IMR-90 (cell line): ENCODE measurements at regions not wholly inside any gene's neighbourhood (a gene's known extent, or its start where the extent isn't known, plus 50 kb on each side); places are given as distances from the start of the nearest gene placed in this dataset.

Experiments
- ATAC-seq: fragments of 200-7000 bp; cut with Tn5 transposase; 2 replicates; pipeline ENCODE4 v1.9.1; 2020; ENCODE audit warnings: low read depth, mild to moderate bottlenecking, moderate library complexity
- BruUV-seq: library from RNA; stranded (reverse); fragments of 400-500 nt; replicated peaks from 2 replicates; lab custom pipeline; 2021; lab: Mats Ljungman, UMichigan
- CTCF ChIA-PET: fragments of 300-600 bp; formaldehyde crosslinking; extraction: SDS; loops from one replicate; lab custom pipeline; 2021; ENCODE audit warnings: antibody characterized with exemption; lab: Yijun Ruan, JAX
- POLR2A ChIA-PET: fragments of 300-600 bp; sonication (Branson Sonifier 250); formaldehyde crosslinking; loops from one replicate; lab custom pipeline; 2022; ENCODE audit warnings: antibody characterized with exemption; ENCODE audit not compliant: unreplicated experiment; lab: Charles Lee
- DNase-seq: peaks from one replicate; pipeline ENCODE4 v3.0.0; 2013
- H2AFZ ChIP-seq: replicated peaks from 2 replicates; pipeline ENCODE3; 2013; ENCODE audit warnings: low read length, mild to moderate bottlenecking; ENCODE audit not compliant: poor library complexity
- H2AK5ac ChIP-seq: 2 replicates; pipeline ENCODE4 v1.6.1; 2013; ENCODE audit warnings: low read depth, low read length, inconsistent platforms
- H2AK9ac ChIP-seq: replicated peaks from 2 replicates; pipeline ENCODE3; 2013; ENCODE audit warnings: mild to moderate bottlenecking, low read depth, low read length, moderate library complexity; ENCODE audit not compliant: poor library complexity
- H2BK120ac ChIP-seq: 2 replicates; pipeline ENCODE4 v1.6.1; 2013; ENCODE audit warnings: low read depth, low read length, inconsistent platforms
- H2BK15ac ChIP-seq: 3 replicates; pipeline ENCODE4 v1.6.1; 2013; ENCODE audit warnings: low read depth, low read length, inconsistent platforms
- H2BK20ac ChIP-seq: 2 replicates; pipeline ENCODE4 v1.6.1; 2013; ENCODE audit warnings: low read depth, mild to moderate bottlenecking, inconsistent platforms, low read length, moderate library complexity
- H2BK5ac ChIP-seq: 2 replicates; pipeline ENCODE4 v1.6.1; 2013; ENCODE audit warnings: mild to moderate bottlenecking, low read depth, low read length, inconsistent platforms; ENCODE audit not compliant: poor library complexity, severe bottlenecking
- H3K14ac ChIP-seq: replicated peaks from 2 replicates; pipeline ENCODE4 v1.6.1; 2013; ENCODE audit warnings: low read depth, low read length, inconsistent platforms
- H3K18ac ChIP-seq: 2 replicates; pipeline ENCODE4 v1.6.1; 2013; ENCODE audit warnings: low read depth, low read length, control low read depth
- H3K23ac ChIP-seq: 2 replicates; pipeline ENCODE4 v1.6.1; 2013; ENCODE audit warnings: low read depth, low read length, inconsistent platforms
- H3K27ac ChIP-seq: 2 replicates; pipeline ENCODE4 v1.5.1; 2013; ENCODE audit warnings: mild to moderate bottlenecking, control low read depth, low read length; ENCODE audit not compliant: insufficient read depth
- H3K27me3 ChIP-seq: 2 replicates; pipeline ENCODE4 v1.6.1; 2013; ENCODE audit warnings: low read length; ENCODE audit not compliant: control insufficient read depth, insufficient read depth
- H3K36me3 ChIP-seq: 2 replicates; pipeline ENCODE4 v1.6.1; 2013; ENCODE audit warnings: low read length, mixed read lengths; ENCODE audit not compliant: control insufficient read depth, insufficient read depth
- H3K4ac ChIP-seq: 2 replicates; pipeline ENCODE4 v1.6.1; 2013; ENCODE audit warnings: low read depth, low read length, inconsistent platforms
- H3K4me1 ChIP-seq: 2 replicates; pipeline ENCODE4 v1.6.1; 2013; ENCODE audit warnings: low read length, mixed read lengths; ENCODE audit not compliant: control insufficient read depth, insufficient read depth
- H3K4me2 ChIP-seq: 2 replicates; pipeline ENCODE4 v1.6.1; 2013; ENCODE audit warnings: low read depth, mild to moderate bottlenecking, control low read depth, low read length, moderate library complexity
- H3K4me3 ChIP-seq: 2 replicates; pipeline ENCODE4 v1.5.1; 2013; ENCODE audit warnings: low read depth, mild to moderate bottlenecking, control low read depth, low read length, moderate library complexity; ENCODE audit not compliant: insufficient read depth
- H3K56ac ChIP-seq: 2 replicates; pipeline ENCODE4 v1.6.1; 2013; ENCODE audit warnings: low read length, inconsistent platforms; ENCODE audit not compliant: insufficient read depth; ENCODE audit errors: extremely low read depth
- H3K79me1 ChIP-seq, 2 experiments: 2 replicates each; pipeline ENCODE4 v1.6.1; 2013; ENCODE audit warnings: low read length in 2 of 2, inconsistent platforms in 1 of 2, low read depth in 1 of 2
- H3K9ac ChIP-seq: 2 replicates; pipeline ENCODE4 v1.6.1; 2013; ENCODE audit warnings: low read depth, low read length, control low read depth
- H3K9me1 ChIP-seq: 2 replicates; pipeline ENCODE4 v1.6.1; 2013; ENCODE audit warnings: low read length, inconsistent platforms; ENCODE audit not compliant: insufficient read depth
- H3K9me3 ChIP-seq: 2 replicates; pipeline ENCODE4 v1.6.1; 2013; ENCODE audit warnings: low read length; ENCODE audit not compliant: control insufficient read depth, insufficient read depth
- H4K20me1 ChIP-seq: 2 replicates; pipeline ENCODE4 v1.6.1; 2013; ENCODE audit warnings: low read length, inconsistent platforms; ENCODE audit not compliant: insufficient read depth
- H4K5ac ChIP-seq: 2 replicates; pipeline ENCODE4 v1.6.1; 2013; ENCODE audit warnings: mild to moderate bottlenecking, low read depth, low read length, control low read depth
- H4K8ac ChIP-seq, 2 experiments: 2 replicates each; pipeline ENCODE4 v1.6.1; 2013; ENCODE audit warnings: low read depth in 2 of 2, low read length in 2 of 2, control low read depth in 1 of 2, inconsistent platforms in 1 of 2
- H4K91ac ChIP-seq: 2 replicates; pipeline ENCODE4 v1.6.1; 2013; ENCODE audit warnings: low read depth, low read length, inconsistent platforms; ENCODE audit not compliant: insufficient read depth
- BHLHE40 ChIP-seq: fragments of 150-350 bp; IDR thresholded peaks from 2 replicates; pipeline ENCODE4 v1.6.1; 2016; ENCODE audit warnings: mild to moderate bottlenecking, low read depth, low read length
- CEBPB ChIP-seq: IDR thresholded peaks from 2 replicates; pipeline ENCODE4 v1.6.1; 2012; ENCODE audit warnings: low read depth, low read length, improper control_type of control experiment
- CHD1 ChIP-seq: IDR thresholded peaks from 2 replicates; pipeline ENCODE4 v1.6.1; 2012; ENCODE audit warnings: low read depth, low read length, improper control_type of control experiment
- ELK1 ChIP-seq: fragments of 150-350 bp; IDR thresholded peaks from 2 replicates; pipeline ENCODE4 v1.6.1; 2016; ENCODE audit warnings: low read depth, mild to moderate bottlenecking, low read length, moderate library complexity, borderline replicate concordance
- FOS ChIP-seq: fragments of 150-350 bp; IDR thresholded peaks from 2 replicates; pipeline ENCODE4 v1.6.1; 2016; ENCODE audit warnings: low read depth, low read length
- MAFK ChIP-seq: IDR thresholded peaks from 2 replicates; pipeline ENCODE4 v1.6.1; 2012; ENCODE audit warnings: low read depth, low read length, improper control_type of control experiment
- MAZ ChIP-seq: IDR thresholded peaks from 2 replicates; pipeline ENCODE4 v1.6.1; 2012; ENCODE audit warnings: low read depth, mild to moderate bottlenecking, low read length, improper control_type of control experiment, moderate library complexity, borderline replicate concordance
- MXI1 ChIP-seq: IDR thresholded peaks from 2 replicates; pipeline ENCODE4 v1.6.1; 2012; ENCODE audit warnings: low read depth, mild to moderate bottlenecking, low read length, moderate library complexity, borderline replicate concordance
- NFE2L2 ChIP-seq: fragments of 150-350 bp; IDR thresholded peaks from 2 replicates; pipeline ENCODE4 v1.6.1; 2016; ENCODE audit warnings: low read depth, mild to moderate bottlenecking, low read length
- POLR2A ChIP-seq: IDR thresholded peaks from 2 replicates; pipeline ENCODE4 v1.6.1; 2012; ENCODE audit warnings: mild to moderate bottlenecking, low read depth, low read length
- RAD21 ChIP-seq: IDR thresholded peaks from 2 replicates; pipeline ENCODE4 v1.6.1; 2012; ENCODE audit warnings: low read length, improper control_type of control experiment
- RCOR1 ChIP-seq: IDR thresholded peaks from 2 replicates; pipeline ENCODE4 v1.6.1; 2012; ENCODE audit warnings: mild to moderate bottlenecking, low read length, improper control_type of control experiment; ENCODE audit not compliant: insufficient replicate concordance
- RFX5 ChIP-seq: IDR thresholded peaks from 2 replicates; pipeline ENCODE4 v1.8.0; 2012; ENCODE audit warnings: low read depth, mild to moderate bottlenecking, low read length, moderate library complexity
- SMC3 ChIP-seq: fragments of 150-350 bp; IDR thresholded peaks from 2 replicates; pipeline ENCODE4 v1.6.1; 2016; ENCODE audit warnings: low read depth, mild to moderate bottlenecking, antibody characterized with exemption, low read length, moderate library complexity
- USF2 ChIP-seq: fragments of 150-350 bp; IDR thresholded peaks from 2 replicates; pipeline ENCODE4 v1.6.1; 2017; ENCODE audit warnings: mild to moderate bottlenecking, antibody characterized with exemption, low read length, low read depth
- dilution Hi-C: fragments of 300-500 bp; cut with HindIII; formaldehyde crosslinking; loops from one replicate; pipeline ENCODE4 v1.14.3; 2018; ENCODE audit warnings: low sequenced_read_pairs; ENCODE audit not compliant: unreplicated experiment
- in situ Hi-C: fragments of 300-500 bp; cut with MboI; formaldehyde crosslinking; loops from 3 replicates; pipeline ENCODE4 v1.14.3; 2019; ENCODE audit warnings: low sequenced_read_pairs, inconsistent platforms, mixed read lengths
- intact Hi-C: fragments of 100-400 bp; cut with micrococcal nuclease; formaldehyde crosslinking; loops from 2 replicates; pipeline ENCODE4 v1.10.0; 2022
- TF ChIP-seq, protein P1 (sequence below): conservative IDR thresholded peaks from 2 replicates; pipeline ENCODE4 v1.5.1; 2012; ENCODE audit warnings: mild to moderate bottlenecking, low read depth, low read length, improper control_type of control experiment

GRCh38 chr15:31745841-31746240 is 284.5 kb upstream of the CHRNA7 start:
- Histone ChIP-seq H3K27me3 (no peaks in the 10 kb centered on the region), H3K23ac (no peak overlapping the region), H2BK120ac (no peak overlapping the region), H3K4me3 (no peak overlapping the region), H3K27ac (no peak overlapping the region), H3K79me1 (no peaks in the 10 kb centered on the region), H3K9me3 (no peaks in the 10 kb centered on the region), H3K9ac (no peak overlapping the region), H4K20me1 (no peaks in the 10 kb centered on the region), H3K4ac (no peak overlapping the region), H2AK5ac (no peak overlapping the region), H4K5ac (no peak overlapping the region), H3K4me1 (no peaks in the 10 kb centered on the region), H2BK5ac (no peak overlapping the region), H4K8ac (no peak overlapping the region), H3K36me3 (no peaks in the 10 kb centered on the region), H2BK20ac (no peak overlapping the region), H2AFZ (no peak overlapping the region), H3K14ac (no peak overlapping the region), H4K91ac (no peak overlapping the region), H3K4me2 (no peak overlapping the region), H3K9me1 (no peaks in the 10 kb centered on the region), H2BK15ac (no peak overlapping the region), H3K56ac (no peak overlapping the region), H3K18ac (no peak overlapping the region), H2AK9ac (no peak overlapping the region)
- in situ Hi-C loops: no loop called here
- BruUV-seq: no TSS peak
- ChIA-PET CTCF (interaction anchor here (0.6 kb wide), 1 partner anchor 175 kb away, joined by 5 read pairs; no protein-coding TSS in a partner anchor), POLR2A (no interaction called here)
- no peak for TF ChIP-seq RCOR1
- TF ChIP-seq RFX5: no peak
- no peak for TF ChIP-seq FOS
- TF ChIP-seq MXI1: no peak
- TF ChIP-seq BHLHE40: no peak
- TF ChIP-seq MAZ: no peak
- TF ChIP-seq NFE2L2: no peak
- no peak for TF ChIP-seq MAFK
- TF ChIP-seq USF2: no peak
- no peak for TF ChIP-seq CEBPB
- TF ChIP-seq POLR2A: no peak
- no peak for TF ChIP-seq RAD21
- TF ChIP-seq CHD1: no peak
- TF ChIP-seq SMC3: no peak
- TF ChIP-seq ELK1: no peak
- TF ChIP-seq, protein P1, sequence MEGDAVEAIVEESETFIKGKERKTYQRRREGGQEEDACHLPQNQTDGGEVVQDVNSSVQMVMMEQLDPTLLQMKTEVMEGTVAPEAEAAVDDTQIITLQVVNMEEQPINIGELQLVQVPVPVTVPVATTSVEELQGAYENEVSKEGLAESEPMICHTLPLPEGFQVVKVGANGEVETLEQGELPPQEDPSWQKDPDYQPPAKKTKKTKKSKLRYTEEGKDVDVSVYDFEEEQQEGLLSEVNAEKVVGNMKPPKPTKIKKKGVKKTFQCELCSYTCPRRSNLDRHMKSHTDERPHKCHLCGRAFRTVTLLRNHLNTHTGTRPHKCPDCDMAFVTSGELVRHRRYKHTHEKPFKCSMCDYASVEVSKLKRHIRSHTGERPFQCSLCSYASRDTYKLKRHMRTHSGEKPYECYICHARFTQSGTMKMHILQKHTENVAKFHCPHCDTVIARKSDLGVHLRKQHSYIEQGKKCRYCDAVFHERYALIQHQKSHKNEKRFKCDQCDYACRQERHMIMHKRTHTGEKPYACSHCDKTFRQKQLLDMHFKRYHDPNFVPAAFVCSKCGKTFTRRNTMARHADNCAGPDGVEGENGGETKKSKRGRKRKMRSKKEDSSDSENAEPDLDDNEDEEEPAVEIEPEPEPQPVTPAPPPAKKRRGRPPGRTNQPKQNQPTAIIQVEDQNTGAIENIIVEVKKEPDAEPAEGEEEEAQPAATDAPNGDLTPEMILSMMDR: no peak
- intact Hi-C loops: no loop called here
- dilution Hi-C loops: no loop called here
- ATAC-seq: no peak
- DNase-seq: no peak
